Loucy (cell line): ENCODE measurements at regions not wholly inside any gene's neighbourhood (a gene's known extent, or its start where the extent isn't known, plus 50 kb on each side); places are given as distances from the start of the nearest gene placed in this dataset.

Source experiments
- CTCF ChIP-seq: fragments of 200-600 bp; sonication (generic); conservative IDR thresholded peaks from 2 replicates; pipeline ENCODE4 v1.5.1; 2014; ENCODE audit warnings: mild to moderate bottlenecking, antibody characterized with exemption, low read length
- EZH2phosphoT487 ChIP-seq: fragments of 200-600 bp; IDR thresholded peaks from 2 replicates; pipeline ENCODE4 v1.6.1; 2018; ENCODE audit warnings: antibody characterized with exemption, mild to moderate bottlenecking, moderate library complexity, borderline replicate concordance

- no peak for TF ChIP-seq CTCF
- TF ChIP-seq EZH2phosphoT487, result no peak
Observed at GRCh38 chr4:187364851-187365250, 630.7 kb upstream of the ZFP42 start.
